ENCODE measurements at regions not wholly inside any gene's neighbourhood (a gene's known extent, or its start where the extent isn't known, plus 50 kb on each side); places are given as distances from the start of the nearest gene placed in this dataset.

GRCh38 chr12:124227951-124228711 is 66.8 kb upstream of the RFLNA start:
- DNase-seq (ENCODE audit: missing footprints) (no peak), ATAC-seq (no peak)
- intact Hi-C loops (cut with DNase I), result no loop called here

DNA sequence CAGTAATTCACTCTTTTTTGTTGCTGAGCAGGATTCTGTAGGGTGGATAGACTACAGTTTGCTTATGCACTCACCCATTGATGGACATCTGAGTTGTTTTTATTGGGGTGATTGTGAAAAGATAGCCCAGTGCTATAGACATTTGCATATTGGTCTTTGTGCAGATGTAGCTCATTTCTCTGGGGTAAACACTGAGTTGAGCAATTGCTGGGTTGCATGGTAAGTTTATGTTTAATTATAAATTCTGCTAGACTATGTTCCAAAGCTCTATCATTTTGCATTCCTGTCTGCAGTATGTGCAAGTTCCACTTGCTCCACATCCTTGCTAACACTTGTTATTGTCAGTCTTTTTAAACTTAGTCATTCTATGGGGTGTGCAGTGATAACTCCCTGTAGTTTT is 65.4 kb upstream of the RFLNA start:
- intact Hi-C loops (cut with DNase I), result no loop called here
- DNase-seq (ENCODE audit: missing footprints) (no peak), ATAC-seq (no peak)

- ATAC-seq (no peak), DNase-seq (ENCODE audit: missing footprints) (no peak)
- intact Hi-C loops (cut with DNase I), result no loop called here
Measured at GRCh38 chr12:124230117-124230757, 64.7 kb upstream of the RFLNA start.

DNA sequence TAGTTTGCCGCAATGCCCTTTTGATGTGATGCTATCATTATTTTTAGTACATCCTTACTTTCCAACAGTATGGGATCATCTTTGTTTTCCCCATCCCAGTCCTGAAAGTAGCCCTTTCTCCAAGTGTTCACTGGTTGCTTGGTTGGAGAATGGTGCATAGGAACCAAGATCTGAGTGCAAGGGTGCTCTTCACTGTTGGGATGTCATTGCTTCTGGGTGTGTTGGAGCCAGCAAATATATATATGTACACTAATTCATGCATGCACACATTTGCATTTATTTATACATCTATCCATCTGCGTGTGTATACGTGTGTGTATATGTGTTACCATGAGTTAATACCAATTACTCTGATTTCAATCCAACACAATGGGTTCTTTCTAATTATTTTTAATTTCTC is 64.1 kb upstream of the RFLNA start:
- DNase-seq (ENCODE audit: missing footprints) (no peak), ATAC-seq (no peak)
- intact Hi-C loops (cut with DNase I), result no loop called here

DNA sequence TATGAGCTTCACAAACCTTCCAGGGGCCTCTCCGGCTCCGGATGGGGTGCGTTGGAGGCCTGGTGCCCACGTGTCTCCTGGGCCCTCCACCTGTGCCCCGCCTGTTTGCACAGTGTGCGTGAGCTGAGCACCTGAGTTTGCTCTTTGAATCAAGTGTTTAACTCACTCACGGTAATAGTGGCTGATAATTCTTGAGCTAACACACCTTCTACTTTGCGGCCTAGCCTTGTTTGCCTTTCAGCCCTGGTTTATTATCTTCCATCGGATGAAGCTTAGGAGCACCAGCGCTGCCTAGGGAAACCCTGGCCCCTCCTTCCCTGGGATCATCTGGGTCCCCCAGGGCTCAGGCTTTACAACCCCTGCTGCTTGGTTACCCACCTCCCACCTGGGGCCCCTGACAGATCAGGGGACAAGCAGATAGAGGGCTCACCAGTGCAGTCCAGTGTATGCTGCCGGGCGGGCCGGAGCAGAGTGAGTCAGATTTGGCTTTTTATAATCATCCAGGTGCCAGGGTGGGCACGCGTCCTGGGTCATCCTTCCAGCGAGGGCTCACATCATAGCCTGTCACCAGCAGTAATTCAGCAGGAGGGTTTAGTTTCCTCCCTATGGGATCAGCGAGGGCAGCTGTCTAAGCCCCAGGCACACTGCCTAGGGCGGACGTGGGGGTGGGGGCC is 62.8 kb upstream of the RFLNA start:
- DNase-seq (ENCODE audit: missing footprints) (no peak), ATAC-seq (no peak)
- intact Hi-C loops (cut with DNase I), result no loop called here

- intact Hi-C loops (cut with DNase I), result no loop called here
- ATAC-seq (no peak), DNase-seq (ENCODE audit: missing footprints) (no peak)
Measured at GRCh38 chr12:124232654-124232987, 62.3 kb upstream of the RFLNA start.

- ATAC-seq, result no peak
- intact Hi-C loops (cut with DNase I), result no loop called here
Measured at GRCh38 chr12:124233041-124233796, 61.7 kb upstream of the RFLNA start.

DNA sequence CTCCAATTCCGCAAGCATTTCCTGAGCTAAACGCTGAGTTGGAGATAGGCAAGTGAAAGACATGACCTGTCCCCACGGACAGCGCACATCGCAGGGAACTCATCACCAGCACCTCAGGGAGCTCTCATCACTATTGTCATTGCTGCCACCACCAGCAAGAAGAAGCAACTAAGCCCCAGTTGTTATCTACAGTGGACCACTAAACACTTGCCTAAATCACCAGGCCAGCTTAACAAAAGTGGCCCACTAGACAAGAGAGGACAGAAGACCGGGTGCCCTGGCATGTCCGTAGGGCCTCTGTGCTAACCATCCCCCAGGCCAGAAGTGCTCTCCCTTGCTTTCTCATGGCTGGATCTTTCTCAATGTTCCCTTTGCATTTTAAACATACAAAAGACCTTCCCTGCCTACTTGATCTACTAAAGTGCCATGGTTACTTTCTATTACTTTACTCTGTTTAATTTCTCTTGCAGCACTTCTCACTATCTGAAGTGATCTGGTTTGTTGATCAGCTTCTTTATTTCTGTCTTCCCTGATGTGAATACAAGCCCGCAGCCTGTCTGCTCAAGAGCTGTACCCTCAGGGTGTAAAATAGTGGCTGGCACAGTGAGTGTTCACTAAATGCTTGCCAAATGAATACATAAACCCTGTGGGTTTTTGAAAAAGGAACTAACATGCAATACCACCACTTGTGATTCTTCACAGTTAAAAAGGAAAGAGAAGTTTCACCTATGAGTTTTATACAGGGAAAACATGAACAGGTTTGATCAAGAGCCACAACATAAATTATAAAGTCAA is 60.9 kb upstream of the RFLNA start:
- no peak for DNase-seq (ENCODE audit: missing footprints)
- intact Hi-C loops (cut with DNase I), result no loop called here
- no peak for ATAC-seq

More at GRCh38 chr12:124233041-124233796, 61.7 kb upstream of the RFLNA start:
- DNase-seq (ENCODE audit: missing footprints), result no peak

GRCh38 chr12:124236625-124237031 is 58.3 kb upstream of the RFLNA start:
- no peak for ATAC-seq
- intact Hi-C loops (cut with DNase I), result no loop called here
- DNase-seq (ENCODE audit: missing footprints), result no peak

DNA sequence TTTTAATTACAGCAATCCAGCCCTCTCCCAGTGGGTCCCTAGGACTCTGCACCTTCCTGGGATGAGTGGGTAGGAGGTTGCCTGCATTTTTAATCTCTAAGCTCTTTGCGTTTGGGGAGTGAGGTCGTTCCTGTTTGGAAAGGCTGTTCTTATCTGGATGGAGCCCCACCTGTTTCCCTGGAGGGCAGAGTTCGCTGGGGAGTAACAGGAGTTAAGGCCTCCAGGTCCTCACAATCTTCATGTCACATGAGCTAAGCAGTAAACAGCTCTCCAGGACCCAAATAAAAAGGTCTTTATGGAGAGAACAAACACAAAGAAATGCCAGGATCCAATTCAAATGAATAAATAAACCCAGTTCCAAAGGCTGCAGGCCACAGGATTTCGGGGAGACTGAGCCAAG is 56.0 kb upstream of the RFLNA start:
- no peak for DNase-seq (ENCODE audit: missing footprints)
- intact Hi-C loops (cut with DNase I), result no loop called here
- ATAC-seq, result no peak

GRCh38 chr12:124240493-124240892 is 54.4 kb upstream of the RFLNA start:
- intact Hi-C loops (cut with DNase I), result no loop called here
- ATAC-seq (no peak), DNase-seq (ENCODE audit: missing footprints) (no peak)

DNA sequence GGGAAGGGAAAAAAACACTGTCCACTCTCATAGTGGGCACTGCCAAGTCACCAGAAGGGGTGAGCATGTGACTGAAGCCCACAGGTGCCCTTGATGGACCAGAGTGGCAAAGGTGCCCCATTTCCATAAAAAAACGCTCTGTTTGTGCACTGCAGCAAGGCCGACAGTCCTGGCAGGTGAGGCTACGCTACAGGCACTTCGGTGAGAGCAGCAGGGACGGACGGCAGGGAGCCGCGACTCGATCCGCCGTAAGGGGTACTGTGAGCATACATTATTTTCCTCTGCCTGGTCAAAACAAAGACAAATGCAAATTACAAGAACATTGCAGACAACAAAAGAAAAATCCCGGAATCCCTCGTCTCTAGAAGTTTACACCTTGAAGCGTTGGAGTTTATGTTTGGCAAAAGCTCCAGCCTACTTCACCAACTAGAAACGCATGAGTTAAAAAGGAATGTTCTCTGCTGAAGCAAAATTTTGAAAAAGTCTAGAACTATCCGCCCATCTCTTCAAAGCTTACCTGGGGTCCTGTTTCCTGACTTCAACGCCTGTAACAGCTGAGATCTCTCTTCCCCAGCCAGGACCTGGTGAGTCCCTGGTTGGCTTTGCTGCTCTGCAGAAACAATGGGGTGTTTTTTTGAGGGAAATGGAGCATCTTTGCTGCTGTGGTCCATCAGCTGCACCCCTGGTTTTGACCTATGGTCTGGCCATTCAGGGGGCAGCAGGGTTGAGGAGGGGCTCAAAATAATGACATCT is 52.9 kb upstream of the RFLNA start:
- DNase-seq (ENCODE audit: missing footprints), result no peak
- ATAC-seq, result no peak
- intact Hi-C loops (cut with DNase I), result no loop called here

DNA sequence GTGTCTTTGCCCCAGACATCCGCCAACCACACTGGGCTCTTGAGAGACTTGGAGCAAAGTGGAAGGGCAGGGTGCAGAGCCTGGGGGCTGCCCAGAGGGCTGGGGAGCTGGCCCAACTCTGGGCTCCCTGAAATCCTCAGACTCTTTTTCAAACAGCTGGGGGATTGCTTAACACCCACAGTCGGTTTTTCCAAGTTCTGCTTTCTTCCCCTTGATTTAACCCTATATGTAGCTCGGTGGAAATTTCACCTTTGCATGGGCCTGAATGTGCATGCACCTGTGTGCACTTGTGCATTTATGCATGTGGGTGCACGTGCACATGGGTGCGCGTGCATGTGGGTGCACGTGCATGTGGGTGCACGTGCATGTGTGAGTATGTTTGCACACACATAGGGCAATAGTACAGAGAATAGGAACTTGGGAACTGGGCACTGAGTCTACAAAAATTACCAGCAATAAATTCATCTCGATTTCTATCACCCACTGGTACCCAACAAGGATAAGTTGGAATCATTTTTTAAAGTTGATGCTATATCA is 52.3 kb upstream of the RFLNA start:
- intact Hi-C loops (cut with DNase I), result no loop called here
- DNase-seq (ENCODE audit: missing footprints) (no peak), ATAC-seq (no peak)

GRCh38 chr12:124243936-124244335 is 51.0 kb upstream of the RFLNA start:
- DNase-seq (ENCODE audit: missing footprints) (no peak), ATAC-seq (no peak)
- intact Hi-C loops (cut with DNase I), result no loop called here
